Upper lobe of left lung (tissue), 6 donors: ENCODE measurements at regions not wholly inside any gene's neighbourhood (a gene's known extent, or its start where the extent isn't known, plus 50 kb on each side); places are given as distances from the start of the nearest gene placed in this dataset.

ENCODE experiments used
- ATAC-seq, 2 donors: fragments of 200-7000 bp; cut with Tn5 transposase; one replicate each; pipeline ENCODE4 v1.9.1; 2022; ENCODE audit warnings: mild to moderate bottlenecking in 2 of 2, moderate library complexity in 2 of 2; ENCODE audit not compliant: low FRiP score in 2 of 2
- DNase-seq, 2 donors: peaks; one replicate each; pipeline ENCODE4 v3.0.0-alpha.2; 2019 to 2020
- H3K27ac ChIP-seq, 4 donors: fragments of 200-600 bp; sonication (generic); one replicate each; pipeline ENCODE4 v1.5.1; 2016 to 2019
- H3K27me3 ChIP-seq, 4 donors: fragments of 200-600 bp; sonication (generic); one replicate each; pipeline ENCODE4 v1.5.1; 2017 to 2019
- H3K36me3 ChIP-seq, 4 donors: fragments of 200-600 bp; sonication (generic); one replicate each; pipeline ENCODE4 v1.5.1; 2016 to 2019
- H3K4me1 ChIP-seq, 4 donors: fragments of 200-600 bp; sonication (generic); one replicate each; pipeline ENCODE4 v1.5.1; 2018 to 2019
- H3K4me3 ChIP-seq, 4 donors: fragments of 200-600 bp; sonication (generic); one replicate each; pipeline ENCODE4 v1.5.1; 2017 to 2019; ENCODE audit warnings: mild to moderate bottlenecking in 2 of 4, moderate library complexity in 1 of 4
- H3K9me3 ChIP-seq, 4 donors: fragments of 200-600 bp; sonication (generic); one replicate each; pipeline ENCODE4 v1.5.1; 2018 to 2019
- CTCF ChIP-seq, 6 experiments: fragments of 450-650 bp in 4 of 6; fragments of 200-600 bp in 2 of 6; sonication (generic) in 2 of 6; IDR thresholded peaks; one replicate each; pipeline ENCODE4 v1.5.1; 2016 to 2019; ENCODE audit warnings: antibody characterized with exemption in 6 of 6
- EP300 ChIP-seq, 4 donors: sonication (generic); formaldehyde crosslinking; IDR thresholded peaks; one replicate each; pipeline ENCODE4 v1.5.1; 2017; ENCODE audit warnings: antibody characterized with exemption in 4 of 4, control low read depth in 2 of 4
- POLR2A ChIP-seq, 4 donors: fragments of 450-650 bp; IDR thresholded peaks; one replicate each; pipeline ENCODE4 v1.5.1; 2016 to 2017; ENCODE audit warnings: antibody characterized with exemption in 4 of 4, mild to moderate bottlenecking in 2 of 4
- POLR2AphosphoS5 ChIP-seq, 2 donors: sonication (generic); formaldehyde crosslinking; IDR thresholded peaks; one replicate each; pipeline ENCODE4 v1.5.1; 2017; ENCODE audit warnings: antibody characterized with exemption in 2 of 2
- WGBS, 2 donors: methylation state at CpG; one replicate each; pipeline ENCODE4 v1.1.5; 2017 to 2018; 5-methylcytosine and 5-hydroxymethylcytosine counted together
- donor health status: DM: no; HTN: no; CAD: no; lungs with moderate emphysema.
- donor health status: DM: no; HTN: yes; CAD: no; lungs with severe emphysema.

GRCh38 chr3:30492322-30493192, 113.8 kb upstream of the TGFBR2 start:
- TF ChIP-seq CTCF (IDR thresholded peaks at IDR 0.05): no peak
- TF ChIP-seq POLR2AphosphoS5 (IDR thresholded peaks at IDR 0.05): no peak
- no peak for TF ChIP-seq EP300 (IDR thresholded peaks at IDR 0.05)
- no peak for TF ChIP-seq POLR2A (IDR thresholded peaks at IDR 0.05)
- no peaks in the 10 kb centered on the region for H3K9me3 ChIP-seq
- 84 to 88% methylated on average over 6 of the region's 6 CpGs for WGBS, 2 donors
- no peak for DNase-seq
- no peaks in the 10 kb centered on the region for H3K27me3 ChIP-seq
- no peaks in the 10 kb centered on the region for H3K36me3 ChIP-seq
- no peak for ATAC-seq
- H3K4me3 ChIP-seq: no peak overlapping the region
- H3K4me1 ChIP-seq: peaks cover 0 to 6% (median 4%) of the 10 kb centered on the region in 4 donors
- peak overlapping the region in 1 of 4 donors; percentile 22 for H3K27ac ChIP-seq

GRCh38 chr3:30493911-30494311, 112.5 kb upstream of the TGFBR2 start:
- ATAC-seq (peak in 1 of 2 donors; percentile 85), DNase-seq (no peak)
- H3K36me3 ChIP-seq: no peaks in the 10 kb centered on the region
- H3K4me3 ChIP-seq: no peak overlapping the region
- no peaks in the 10 kb centered on the region for H3K27me3 ChIP-seq
- TF ChIP-seq POLR2A (IDR thresholded peaks at IDR 0.05): no peak
- TF ChIP-seq POLR2AphosphoS5 (IDR thresholded peaks at IDR 0.05): peak in 1 of 2 donors; percentile 41
- H3K4me1 ChIP-seq: peaks cover 0 to 6% (median 4%) of the 10 kb centered on the region in 4 donors
- no peaks in the 10 kb centered on the region for H3K9me3 ChIP-seq
- 76 to 84% methylated on average over 2 of the region's 2 CpGs for WGBS, 2 donors
- peak overlapping the region in 1 of 4 donors; percentile 22 for H3K27ac ChIP-seq

GRCh38 chr3:30495172-30496065, 111.0 kb upstream of the TGFBR2 start:
- ATAC-seq: no peak
- Histone ChIP-seq H3K27me3 (no peaks in the 10 kb centered on the region), H3K27ac (peak overlapping the region in 1 of 4 donors; percentile 7), H3K4me1 (peaks cover 0 to 6% (median 4%) of the 10 kb centered on the region in 4 donors), H3K9me3 (no peaks in the 10 kb centered on the region), H3K36me3 (no peaks in the 10 kb centered on the region), H3K4me3 (no peak overlapping the region)
- no peak for DNase-seq
- no peak for TF ChIP-seq EP300 (IDR thresholded peaks at IDR 0.05)
- TF ChIP-seq POLR2AphosphoS5 (IDR thresholded peaks at IDR 0.05): no peak
- WGBS, 2 donors: 58 to 60% methylated on average over 6 of the region's 6 CpGs

GRCh38 chr3:30496066-30496966, 110.1 kb upstream of the TGFBR2 start:
- no peak for TF ChIP-seq EP300 (IDR thresholded peaks at IDR 0.05)
- no peak overlapping the region for H3K4me3 ChIP-seq
- H3K9me3 ChIP-seq: no peaks in the 10 kb centered on the region
- no peaks in the 10 kb centered on the region for H3K27me3 ChIP-seq
- H3K27ac ChIP-seq: peak overlapping the region in 3 of 4 donors; percentile 8 to 29 (median 9)
- peaks cover 0 to 6% (median 4%) of the 10 kb centered on the region in 4 donors for H3K4me1 ChIP-seq
- no peaks in the 10 kb centered on the region for H3K36me3 ChIP-seq
- 76 to 79% methylated on average over 15 of the region's 15 CpGs for WGBS, 2 donors
- DNase-seq: no peak
- ATAC-seq: peak in 1 of 2 donors; percentile 72

- DNase-seq (no peak), ATAC-seq (no peak)
- H3K27ac ChIP-seq: no peak overlapping the region
- H3K36me3 ChIP-seq: no peaks in the 10 kb centered on the region
- 84 to 96% methylated on average over 1 of the region's 1 CpG for WGBS, 2 donors
- H3K4me3 ChIP-seq: no peak overlapping the region
- no peaks in the 10 kb centered on the region for H3K9me3 ChIP-seq
- peaks cover 0 to 4% (median under 1%) of the 10 kb centered on the region in 4 donors for H3K4me1 ChIP-seq
- no peaks in the 10 kb centered on the region for H3K27me3 ChIP-seq
- TF ChIP-seq CTCF (IDR thresholded peaks at IDR 0.05) (no peak), POLR2AphosphoS5 (IDR thresholded peaks at IDR 0.05) (no peak), EP300 (IDR thresholded peaks at IDR 0.05) (no peak), POLR2A (IDR thresholded peaks at IDR 0.05) (no peak)
Observed at GRCh38 chr3:30498587-30498967, 107.8 kb upstream of the TGFBR2 start.
